ENCODE measurements at regions not wholly inside any gene's neighbourhood (a gene's known extent, or its start where the extent isn't known, plus 50 kb on each side); places are given as distances from the start of the nearest gene placed in this dataset.

DNA sequence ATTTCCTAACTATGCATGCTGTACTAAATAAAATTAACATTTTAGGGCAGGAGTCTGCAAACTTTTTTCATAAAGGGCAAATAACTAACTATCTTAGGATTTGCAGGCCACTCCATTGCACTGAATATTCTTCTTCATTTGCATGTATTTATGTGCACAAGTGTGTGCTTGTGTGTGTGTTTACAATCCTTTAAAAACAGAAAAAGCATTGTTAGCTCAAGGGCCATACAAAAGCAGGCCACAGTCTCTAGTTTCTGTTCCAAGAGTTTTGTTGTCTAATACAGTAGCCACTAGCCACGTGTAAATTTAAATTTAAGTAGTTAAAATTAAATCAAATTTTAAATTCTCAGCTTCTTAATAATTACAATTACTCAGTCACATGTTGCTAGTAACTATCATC is 621.8 kb downstream of the TMA16 start:
- TF ChIP-seq SREBF2 (IDR thresholded peaks at IDR 0.05) (no peak), CEBPB (IDR thresholded peaks at IDR 0.05) (no peak), RFX5 (IDR thresholded peaks at IDR 0.05) (no peak), HOXB5 (CRISPR knock-in tag; IDR thresholded peaks at IDR 0.05) (no peak), POLR2AphosphoS2 (conservative IDR thresholded peaks at IDR 0.05; ENCODE audit: low read length) (no peak), POLR2A (IDR thresholded peaks at IDR 0.05; ENCODE audit: low read length) (no peak), NR3C1 (IDR thresholded peaks at IDR 0.05) (no peak), KDM1A (IDR thresholded peaks at IDR 0.05; ENCODE audit: low read depth) (no peak), USF2 (IDR thresholded peaks at IDR 0.05) (no peak), MYC (IDR thresholded peaks at IDR 0.05; ENCODE audit: borderline replicate concordance, low read length) (no peak), NPAS2 (CRISPR knock-in tag; IDR thresholded peaks at IDR 0.05; ENCODE audit: borderline replicate concordance) (no peak)
- TF ChIP-seq, protein P1, sequence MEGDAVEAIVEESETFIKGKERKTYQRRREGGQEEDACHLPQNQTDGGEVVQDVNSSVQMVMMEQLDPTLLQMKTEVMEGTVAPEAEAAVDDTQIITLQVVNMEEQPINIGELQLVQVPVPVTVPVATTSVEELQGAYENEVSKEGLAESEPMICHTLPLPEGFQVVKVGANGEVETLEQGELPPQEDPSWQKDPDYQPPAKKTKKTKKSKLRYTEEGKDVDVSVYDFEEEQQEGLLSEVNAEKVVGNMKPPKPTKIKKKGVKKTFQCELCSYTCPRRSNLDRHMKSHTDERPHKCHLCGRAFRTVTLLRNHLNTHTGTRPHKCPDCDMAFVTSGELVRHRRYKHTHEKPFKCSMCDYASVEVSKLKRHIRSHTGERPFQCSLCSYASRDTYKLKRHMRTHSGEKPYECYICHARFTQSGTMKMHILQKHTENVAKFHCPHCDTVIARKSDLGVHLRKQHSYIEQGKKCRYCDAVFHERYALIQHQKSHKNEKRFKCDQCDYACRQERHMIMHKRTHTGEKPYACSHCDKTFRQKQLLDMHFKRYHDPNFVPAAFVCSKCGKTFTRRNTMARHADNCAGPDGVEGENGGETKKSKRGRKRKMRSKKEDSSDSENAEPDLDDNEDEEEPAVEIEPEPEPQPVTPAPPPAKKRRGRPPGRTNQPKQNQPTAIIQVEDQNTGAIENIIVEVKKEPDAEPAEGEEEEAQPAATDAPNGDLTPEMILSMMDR (IDR thresholded peaks at IDR 0.05), result no peak
- TF ChIP-seq, protein P2, sequence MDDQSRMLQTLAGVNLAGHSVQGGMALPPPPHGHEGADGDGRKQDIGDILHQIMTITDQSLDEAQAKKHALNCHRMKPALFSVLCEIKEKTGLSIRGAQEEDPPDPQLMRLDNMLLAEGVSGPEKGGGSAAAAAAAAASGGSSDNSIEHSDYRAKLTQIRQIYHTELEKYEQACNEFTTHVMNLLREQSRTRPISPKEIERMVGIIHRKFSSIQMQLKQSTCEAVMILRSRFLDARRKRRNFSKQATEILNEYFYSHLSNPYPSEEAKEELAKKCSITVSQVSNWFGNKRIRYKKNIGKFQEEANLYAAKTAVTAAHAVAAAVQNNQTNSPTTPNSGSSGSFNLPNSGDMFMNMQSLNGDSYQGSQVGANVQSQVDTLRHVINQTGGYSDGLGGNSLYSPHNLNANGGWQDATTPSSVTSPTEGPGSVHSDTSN (IDR thresholded peaks at IDR 0.05), result no peak
- TF ChIP-seq, protein P3, sequence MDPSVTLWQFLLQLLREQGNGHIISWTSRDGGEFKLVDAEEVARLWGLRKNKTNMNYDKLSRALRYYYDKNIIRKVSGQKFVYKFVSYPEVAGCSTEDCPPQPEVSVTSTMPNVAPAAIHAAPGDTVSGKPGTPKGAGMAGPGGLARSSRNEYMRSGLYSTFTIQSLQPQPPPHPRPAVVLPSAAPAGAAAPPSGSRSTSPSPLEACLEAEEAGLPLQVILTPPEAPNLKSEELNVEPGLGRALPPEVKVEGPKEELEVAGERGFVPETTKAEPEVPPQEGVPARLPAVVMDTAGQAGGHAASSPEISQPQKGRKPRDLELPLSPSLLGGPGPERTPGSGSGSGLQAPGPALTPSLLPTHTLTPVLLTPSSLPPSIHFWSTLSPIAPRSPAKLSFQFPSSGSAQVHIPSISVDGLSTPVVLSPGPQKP (IDR thresholded peaks at IDR 0.05; ENCODE audit: low read depth, low read length), result no peak

All from A549 (cell line).